Psoas muscle (tissue), 7 donors: ENCODE measurements at regions not wholly inside any gene's neighbourhood (a gene's known extent, or its start where the extent isn't known, plus 50 kb on each side); places are given as distances from the start of the nearest gene placed in this dataset.
A peak's percentile ranks its signal among the peaks of the same experiment; 100 is the strongest.
"Not testable (repeated sequence)": the region's sequence is repeated elsewhere in the genome, so short reads cannot be mapped to it uniquely, and the experiment has no call there.

Source experiments
- ATAC-seq, 4 donors: fragments of 200-7000 bp; cut with Tn5 transposase; one replicate each; pipeline ENCODE4 v1.9.1; 2020; ENCODE audit warnings: moderate library complexity in 3 of 4, mild to moderate bottlenecking in 2 of 4
- DNase-seq, 2 donors: peaks; one replicate each; pipeline ENCODE4 v3.0.0-alpha.2; 2020
- H3K27ac ChIP-seq: fragments of 200-600 bp; one replicate; pipeline ENCODE4 v1.8.0; 2022
- H3K27me3 ChIP-seq, 3 donors: fragments of 200-600 bp in 1 of 3; one replicate each; pipeline versions ENCODE4 v1.6.1 to v1.8.0; 2013 to 2022; ENCODE audit warnings: low read length in 2 of 3, mild to moderate bottlenecking in 2 of 3, moderate library complexity in 1 of 3; ENCODE audit not compliant: insufficient read depth in 3 of 3
- H3K36me3 ChIP-seq, 2 donors: fragments of 200-600 bp in 1 of 2; one replicate each; pipeline versions ENCODE4 v1.6.1 to v1.8.0; 2013 to 2022; ENCODE audit warnings: low read depth in 1 of 2, mild to moderate bottlenecking in 1 of 2, moderate library complexity in 1 of 2; ENCODE audit not compliant: insufficient read depth in 1 of 2
- H3K4me1 ChIP-seq: fragments of 200-600 bp; one replicate; pipeline ENCODE4 v1.8.0; 2022
- H3K4me3 ChIP-seq: fragments of 200-600 bp; one replicate; pipeline ENCODE4 v1.8.0; 2022; ENCODE audit warnings: mild to moderate bottlenecking
- H3K9me3 ChIP-seq: fragments of 200-600 bp; one replicate; pipeline ENCODE4 v1.8.0; 2022
- CTCF ChIP-seq: fragments of 200-600 bp; IDR thresholded peaks from one replicate; pipeline ENCODE4 v1.8.0; 2022; ENCODE audit warnings: antibody characterized with exemption
- WGBS, 3 donors: extraction: QIAGEN DNeasy Blood & Tissue Kit; methylation state at CpG; one replicate each; pipeline versions ENCODE4 v1.1.6 to v1.1.7; 2013; 5-methylcytosine and 5-hydroxymethylcytosine counted together
- intact Hi-C, 2 donors: fragments of 100-400 bp; cut with DNase I; formaldehyde crosslinking; loops; one replicate each; pipeline versions ENCODE4 v1.11.0 to v1.14.2; 2022
- donor health status: healthy with polysubstance abuse.
- donor health status: DM: no; HTN: no; CAD: no; lungs with moderate emphysema.
- donor health status: Bipolar disorder and iron deficiency.
- donor health status: healthy.
- donor health status: DM: yes; HTN: yes; CAD: no.
- donor health status: DM: no; HTN: no; CAD: no.
- donor health status: DM: yes; HTN: yes; CAD: no.

- intact Hi-C loops, result no loop called here
- no peak for ATAC-seq
- H3K36me3 ChIP-seq, result no peaks in the 10 kb centered on the region
- DNase-seq, result no peak
- H3K9me3 ChIP-seq, result no peaks in the 10 kb centered on the region
- no peaks in the 10 kb centered on the region for H3K4me1 ChIP-seq
- H3K27ac ChIP-seq, result no peak overlapping the region
- WGBS, 3 donors, result 60 to 66% (median 63%) methylated on average over 9 of the region's 9 CpGs
- H3K4me3 ChIP-seq, result no peak overlapping the region
- no peak for TF ChIP-seq CTCF
- no peaks in the 10 kb centered on the region for H3K27me3 ChIP-seq
These were observed 747.0 kb upstream of the TPTE start for GRCh38 chr21:9774347-9774746.

- H3K27ac ChIP-seq, H3K4me3 ChIP-seq, intact Hi-C loops, DNase-seq, ATAC-seq, H3K4me1 ChIP-seq, H3K9me3 ChIP-seq, H3K36me3 ChIP-seq, H3K27me3 ChIP-seq: not testable (repeated sequence)
- 64 to 71% (median 69%) methylated on average over 10 of the region's 10 CpGs for WGBS, 3 donors
These were observed 746.3 kb upstream of the TPTE start for GRCh38 chr21:9774901-9775593.

- intact Hi-C loops, H3K4me3 ChIP-seq, H3K4me1 ChIP-seq, DNase-seq, H3K9me3 ChIP-seq, H3K36me3 ChIP-seq, H3K27ac ChIP-seq, ATAC-seq, H3K27me3 ChIP-seq: not testable (repeated sequence)
- 68 to 74% (median 71%) methylated on average over 8 of the region's 8 CpGs for WGBS, 3 donors
These were observed 745.5 kb upstream of the TPTE start for GRCh38 chr21:9775877-9776276.

GRCh38 chr21:9776286-9777020 is 744.9 kb upstream of the TPTE start:
- ATAC-seq, H3K27me3 ChIP-seq, H3K9me3 ChIP-seq, intact Hi-C loops, DNase-seq, H3K4me1 ChIP-seq, H3K27ac ChIP-seq, H3K36me3 ChIP-seq, H3K4me3 ChIP-seq: not testable (repeated sequence)
- WGBS, 3 donors, result 44 to 54% (median 47%) methylated on average over 8 of the region's 8 CpGs

GRCh38 chr21:9778541-9778940 is 742.8 kb upstream of the TPTE start:
- H3K27ac ChIP-seq, intact Hi-C loops, ATAC-seq, DNase-seq, H3K36me3 ChIP-seq, H3K4me1 ChIP-seq, H3K27me3 ChIP-seq, H3K4me3 ChIP-seq, H3K9me3 ChIP-seq: not testable (repeated sequence)
- WGBS, 3 donors, result 68 to 72% (median 70%) methylated on average over 5 of the region's 5 CpGs

- no peak for TF ChIP-seq CTCF
These were observed 740.9 kb upstream of the TPTE start for GRCh38 chr21:9780441-9780937.

GRCh38 chr21:9783587-9783986 is 737.8 kb upstream of the TPTE start:
- intact Hi-C loops, H3K9me3 ChIP-seq: not testable (repeated sequence)

More at GRCh38 chr21:9780441-9780937, 740.9 kb upstream of the TPTE start:
- Histone ChIP-seq H3K36me3 (no peaks in the 10 kb centered on the region), H3K27ac (no peak overlapping the region), H3K9me3 (no peaks in the 10 kb centered on the region), H3K4me1 (no peaks in the 10 kb centered on the region), H3K27me3 (no peaks in the 10 kb centered on the region), H3K4me3 (no peak overlapping the region)
- WGBS, 3 donors, result 36 to 39% (median 37%) methylated on average over 3 of the region's 3 CpGs
- DNase-seq, result no peak
- intact Hi-C loops, result no loop called here
- no peak for ATAC-seq

GRCh38 chr21:9784201-9784600 is 737.2 kb upstream of the TPTE start:
- H3K27me3 ChIP-seq, H3K27ac ChIP-seq, H3K4me3 ChIP-seq, H3K4me1 ChIP-seq, H3K9me3 ChIP-seq, intact Hi-C loops, DNase-seq, H3K36me3 ChIP-seq: not testable (repeated sequence)
- WGBS, 3 donors, result 18 to 33% (median 20%) methylated on average over 1 of the region's 1 CpG
- peak in 1 of 4 donors; percentile 6 for ATAC-seq

More at GRCh38 chr21:9783587-9783986, 737.8 kb upstream of the TPTE start:
- not testable (repeated sequence) for DNase-seq, H3K27ac ChIP-seq, ATAC-seq, H3K4me3 ChIP-seq, H3K36me3 ChIP-seq, H3K4me1 ChIP-seq, H3K27me3 ChIP-seq
- WGBS, 3 donors, result 31 to 44% (median 33%) methylated on average over 2 of the region's 2 CpGs

- 40 to 44% (median 42%) methylated on average over 7 of the region's 7 CpGs for WGBS, 3 donors
- DNase-seq, intact Hi-C loops, H3K4me1 ChIP-seq, ATAC-seq, H3K27ac ChIP-seq, H3K36me3 ChIP-seq, H3K4me3 ChIP-seq, H3K27me3 ChIP-seq, H3K9me3 ChIP-seq: not testable (repeated sequence)
These were observed 735.3 kb upstream of the TPTE start for GRCh38 chr21:9786092-9786491.
